ENCODE measurements at regions not wholly inside any gene's neighbourhood (a gene's known extent, or its start where the extent isn't known, plus 50 kb on each side); places are given as distances from the start of the nearest gene placed in this dataset.
A peak's percentile ranks its signal among the peaks of the same experiment; 100 is the strongest.

GRCh38 chr15:26374806-26375205 lies 398.1 kb downstream of the GABRB3 start:
- DNase-seq (ENCODE audit: low spot score): no peak

- no peak for DNase-seq (ENCODE audit: low spot score)
Measured at GRCh38 chr15:26372706-26373105, 400.2 kb downstream of the GABRB3 start.

- no peak for DNase-seq (ENCODE audit: low spot score)
Measured at GRCh38 chr15:26365077-26365476, 407.8 kb downstream of the GABRB3 start.

GRCh38 chr15:26359855-26360254 lies 413.0 kb downstream of the GABRB3 start:
- no peak for DNase-seq (ENCODE audit: low spot score)

- DNase-seq (ENCODE audit: low spot score): no peak
Measured at GRCh38 chr15:26358708-26359107, 414.2 kb downstream of the GABRB3 start.

- no peak for DNase-seq (ENCODE audit: low spot score)
Measured at GRCh38 chr15:26357653-26358052, 415.2 kb downstream of the GABRB3 start.

GRCh38 chr15:26355472-26356074 lies 417.3 kb downstream of the GABRB3 start:
- no peak for DNase-seq (ENCODE audit: low spot score)

- DNase-seq (ENCODE audit: low spot score): no peak
Measured at GRCh38 chr15:26352909-26353308, 420.0 kb downstream of the GABRB3 start.

- no peak for DNase-seq (ENCODE audit: low spot score)
Measured at GRCh38 chr15:26352406-26352805, 420.5 kb downstream of the GABRB3 start.

- DNase-seq (ENCODE audit: low spot score): no peak
Measured at GRCh38 chr15:26325495-26325894, 447.4 kb downstream of the GABRB3 start.

GRCh38 chr15:26323566-26323965 lies 449.3 kb downstream of the GABRB3 start:
- no peak for DNase-seq (ENCODE audit: low spot score)

GRCh38 chr15:26318689-26319088 lies 454.2 kb downstream of the GABRB3 start:
- DNase-seq (ENCODE audit: low spot score): no peak

- DNase-seq (ENCODE audit: low spot score): no peak
Measured at GRCh38 chr15:26314577-26314976, 451.4 kb upstream of the ATP10A start.

GRCh38 chr15:26311710-26312236 lies 448.6 kb upstream of the ATP10A start:
- DNase-seq (ENCODE audit: low spot score): no peak

GRCh38 chr15:26298659-26299170 lies 435.6 kb upstream of the ATP10A start:
- DNase-seq (ENCODE audit: low spot score): no peak

GRCh38 chr15:26298010-26298658 lies 435.0 kb upstream of the ATP10A start:
- DNase-seq (ENCODE audit: low spot score): no peak

- DNase-seq (ENCODE audit: low spot score): no peak
Measured at GRCh38 chr15:26295336-26296085, 432.4 kb upstream of the ATP10A start.

GRCh38 chr15:26294059-26294689 lies 431.0 kb upstream of the ATP10A start:
- peak; percentile 62 for DNase-seq (ENCODE audit: low spot score)

- DNase-seq (ENCODE audit: low spot score): no peak
Measured at GRCh38 chr15:26287381-26287780, 424.3 kb upstream of the ATP10A start.

- DNase-seq (ENCODE audit: low spot score): no peak
Measured at GRCh38 chr15:26280281-26280680, 417.2 kb upstream of the ATP10A start.

- DNase-seq (ENCODE audit: low spot score): no peak
Measured at GRCh38 chr15:26261966-26262365, 398.8 kb upstream of the ATP10A start.

GRCh38 chr15:26261413-26261812 lies 398.3 kb upstream of the ATP10A start:
- no peak for DNase-seq (ENCODE audit: low spot score)
